H9 (cell line): ENCODE measurements at regions not wholly inside any gene's neighbourhood (a gene's known extent, or its start where the extent isn't known, plus 50 kb on each side); places are given as distances from the start of the nearest gene placed in this dataset.

Experiments
- DNase-seq: peaks from one replicate; pipeline ENCODE4 v3.0.0-alpha.2; 2017
- H2AFZ ChIP-seq: one replicate; pipeline ENCODE4 v1.6.1; 2013; ENCODE audit warnings: mild to moderate bottlenecking, low read length, control low read depth, moderate library complexity
- H2AK5ac ChIP-seq: 2 replicates; pipeline ENCODE4 v1.6.1; 2013; ENCODE audit warnings: low read length, control low read depth, mixed read lengths; ENCODE audit not compliant: insufficient read length
- H2BK120ac ChIP-seq: one replicate; pipeline ENCODE4 v1.6.1; 2013; ENCODE audit warnings: low read depth, mild to moderate bottlenecking, low read length, control low read depth, inconsistent platforms; ENCODE audit not compliant: poor library complexity, severe bottlenecking
- H2BK12ac ChIP-seq: 2 replicates; pipeline ENCODE4 v1.6.1; 2013; ENCODE audit warnings: low read length, control low read depth, mixed read lengths, low read depth; ENCODE audit not compliant: insufficient read length
- H2BK15ac ChIP-seq: 2 replicates; pipeline ENCODE4 v1.6.1; 2013; ENCODE audit warnings: low read depth, low read length, control low read depth
- H2BK20ac ChIP-seq: one replicate; pipeline ENCODE4 v1.6.1; 2013; ENCODE audit warnings: low read depth, mild to moderate bottlenecking, low read length, control low read depth, inconsistent platforms; ENCODE audit not compliant: poor library complexity, severe bottlenecking
- H2BK5ac ChIP-seq: 2 replicates; pipeline ENCODE4 v1.6.1; 2013; ENCODE audit warnings: low read length, control low read depth, mixed read lengths; ENCODE audit not compliant: insufficient read length
- H3K14ac ChIP-seq: 2 replicates; pipeline ENCODE4 v1.6.1; 2013; ENCODE audit warnings: low read length, control low read depth; ENCODE audit not compliant: insufficient read depth
- H3K18ac ChIP-seq: 2 replicates; pipeline ENCODE4 v1.6.1; 2013; ENCODE audit warnings: low read depth, mild to moderate bottlenecking, mixed read lengths, low read length, control low read depth; ENCODE audit not compliant: insufficient read length
- H3K23ac ChIP-seq: 2 replicates; pipeline ENCODE4 v1.6.1; 2013; ENCODE audit warnings: low read length, control low read depth, mixed read lengths, low read depth; ENCODE audit not compliant: insufficient read length
- H3K23me2 ChIP-seq: 2 replicates; pipeline ENCODE4 v1.6.1; 2013; ENCODE audit warnings: low read depth, mild to moderate bottlenecking, mixed read lengths, low read length, control low read depth; ENCODE audit not compliant: insufficient read length, poor library complexity, severe bottlenecking
- H3K27ac ChIP-seq: 2 replicates; pipeline ENCODE4 v1.5.1; 2013; ENCODE audit warnings: low read length, control low read depth, mixed read lengths, low read depth; ENCODE audit not compliant: insufficient read length
- H3K27me3 ChIP-seq: 2 replicates; pipeline ENCODE4 v1.6.1; 2013; ENCODE audit warnings: low read length, control low read depth, inconsistent platforms; ENCODE audit not compliant: insufficient read depth
- H3K4ac ChIP-seq: 2 replicates; pipeline ENCODE4 v1.6.1; 2013; ENCODE audit warnings: low read depth, mild to moderate bottlenecking, control low read depth, inconsistent platforms, low read length, moderate library complexity
- H3K4me1 ChIP-seq: 2 replicates; pipeline ENCODE4 v1.6.1; 2013; ENCODE audit warnings: low read length, control low read depth, inconsistent platforms; ENCODE audit not compliant: insufficient read depth
- H3K4me2 ChIP-seq: 2 replicates; pipeline ENCODE4 v1.6.1; 2013; ENCODE audit warnings: low read length, control low read depth, mixed read lengths; ENCODE audit not compliant: insufficient read length, insufficient read depth
- H3K56ac ChIP-seq: 2 replicates; pipeline ENCODE4 v1.6.1; 2013; ENCODE audit warnings: low read depth, mild to moderate bottlenecking, mixed read lengths, low read length, control low read depth; ENCODE audit not compliant: insufficient read length
- H3K79me1 ChIP-seq: 2 replicates; pipeline ENCODE4 v1.6.1; 2013; ENCODE audit warnings: low read depth, mild to moderate bottlenecking, moderate library complexity, low read length, control low read depth, inconsistent platforms; ENCODE audit not compliant: insufficient read depth, poor library complexity, severe bottlenecking
- H3K79me2 ChIP-seq: 2 replicates; pipeline ENCODE4 v1.6.1; 2013; ENCODE audit warnings: low read length, control low read depth, inconsistent platforms; ENCODE audit not compliant: insufficient read depth
- H3K9ac ChIP-seq: 2 replicates; pipeline ENCODE4 v1.6.1; 2013; ENCODE audit warnings: low read length, control low read depth, mixed read lengths; ENCODE audit not compliant: insufficient read length; ENCODE audit errors: extremely low read depth
- H3K9me3 ChIP-seq: one replicate; pipeline ENCODE4 v1.6.1; 2013; ENCODE audit warnings: low read depth, low read length, inconsistent platforms; ENCODE audit not compliant: control insufficient read depth
- H3T11ph ChIP-seq: one replicate; pipeline ENCODE4 v1.6.1; 2013; ENCODE audit warnings: mild to moderate bottlenecking, low read length, control low read depth, inconsistent platforms
- H4K20me1 ChIP-seq: one replicate; pipeline ENCODE4 v1.6.1; 2013; ENCODE audit not compliant: control insufficient read depth, insufficient read length, insufficient read depth
- H4K5ac ChIP-seq: 2 replicates; pipeline ENCODE4 v1.6.1; 2013; ENCODE audit warnings: low read depth, mild to moderate bottlenecking, mixed read lengths, low read length, control low read depth; ENCODE audit not compliant: insufficient read length
- H4K8ac ChIP-seq: replicated peaks from 2 replicates; pipeline ENCODE4 v1.6.1; 2013; ENCODE audit warnings: low read length, control low read depth, mixed read lengths, low read depth; ENCODE audit not compliant: insufficient read length
- H4K91ac ChIP-seq: 2 replicates; pipeline ENCODE4 v1.6.1; 2013; ENCODE audit warnings: low read depth, mild to moderate bottlenecking, moderate library complexity, mixed read lengths, low read length, control low read depth; ENCODE audit not compliant: insufficient read length
- H3K27ac Mint-ChIP-seq, 3 experiments: 2 replicates in 2 of 3; 3 replicates in 1 of 3; pipeline ENCODE4 v1.8.0; 2020 to 2021; ENCODE audit warnings: mixed read lengths in 3 of 3, mild to moderate bottlenecking in 1 of 3, moderate library complexity in 1 of 3
- H3K27me3 Mint-ChIP-seq: 2 replicates; pipeline ENCODE4 v1.8.0; 2021; ENCODE audit warnings: low read depth, mild to moderate bottlenecking, moderate library complexity, mixed read lengths
- H3K36me3 Mint-ChIP-seq, 3 experiments: 2 replicates in 2 of 3; 3 replicates in 1 of 3; pipeline ENCODE4 v1.8.0; 2020 to 2021; ENCODE audit warnings: low read depth in 3 of 3, mixed read lengths in 3 of 3; ENCODE audit not compliant: insufficient read depth in 1 of 3
- H3K4me1 Mint-ChIP-seq, 2 experiments: 2 replicates each; pipeline ENCODE4 v1.8.0; 2020; ENCODE audit warnings: mixed read lengths in 2 of 2
- H3K4me3 Mint-ChIP-seq, 2 experiments: 2 replicates in 1 of 2; 3 replicates in 1 of 2; pipeline ENCODE4 v1.8.0; 2020 to 2021; ENCODE audit warnings: mild to moderate bottlenecking in 2 of 2, mixed read lengths in 2 of 2, moderate library complexity in 1 of 2
- H3K9me3 Mint-ChIP-seq, 2 experiments: 2 replicates in 1 of 2; 3 replicates in 1 of 2; pipeline ENCODE4 v1.8.0; 2020; ENCODE audit warnings: mild to moderate bottlenecking in 2 of 2, mixed read lengths in 2 of 2, moderate library complexity in 1 of 2
- CTCF ChIP-seq: fragments of 200-600 bp; sonication (generic); conservative IDR thresholded peaks from 3 replicates; pipeline ENCODE4 v1.8.0; 2021; ENCODE audit warnings: antibody characterized with exemption, mild to moderate bottlenecking
- WGBS: extraction: QIAGEN DNeasy Blood & Tissue Kit; methylation state at CpG from one replicate; pipeline ENCODE4 v1.1.7; 2013; ENCODE audit warnings: missing lambda C conversion rate, low lambda C conversion rate, mixed read lengths; ENCODE audit not compliant: insufficient read length; ENCODE audit errors: extremely low coverage; 5-methylcytosine and 5-hydroxymethylcytosine counted together

- Histone ChIP-seq H2BK15ac (no peak overlapping the region), H3K27me3 (no peaks in the 10 kb centered on the region), H3T11ph (no peak overlapping the region), H3K23ac (no peak overlapping the region), H2BK120ac (no peak overlapping the region), H4K20me1 (no peaks in the 10 kb centered on the region), H2BK12ac (no peak overlapping the region), H3K79me2 (no peaks in the 10 kb centered on the region), H2AK5ac (no peak overlapping the region), H2BK20ac (no peak overlapping the region), H3K4me2 (no peak overlapping the region), H3K4ac (no peak overlapping the region), H2AFZ (no peak overlapping the region), H3K9me3 (no peaks in the 10 kb centered on the region), H4K8ac (no peak overlapping the region), H2BK5ac (no peak overlapping the region), H3K23me2 (no peaks in the 10 kb centered on the region), H4K5ac (no peak overlapping the region), H3K56ac (no peak overlapping the region), H3K9ac (no peak overlapping the region), H3K27ac (no peak overlapping the region), H3K4me1 (peaks cover 5% of the 10 kb centered on the region), H3K14ac (no peak overlapping the region), H4K91ac (no peak overlapping the region), H3K79me1 (no peaks in the 10 kb centered on the region), H3K18ac (no peak overlapping the region)
- no CpG with 5 or more reads among the region's 6 CpGs for WGBS
- Mint-ChIP-seq H3K4me3 (no peak overlapping the region), H3K4me1 (peaks cover 36 to 53% of the 10 kb centered on the region in 2 experiments), H3K27ac (0 out of 7 replicates have a peak overlapping the region, but pooled peaks of 1 of the 3 experiments have one; percentile 7), H3K9me3 (no peaks in the 10 kb centered on the region), H3K36me3 (no peaks in the 10 kb centered on the region; a peak in 2 of 7 replicates), H3K27me3 (no peaks in the 10 kb centered on the region; the same call in 1 of the 2 replicates)
- no peak for DNase-seq
- no peak for TF ChIP-seq CTCF
These were observed 221.8 kb upstream of the SOX4 start for GRCh38 chr6:21371676-21372171.
